HEK293 (cell line): ENCODE measurements at regions not wholly inside any gene's neighbourhood (a gene's known extent, or its start where the extent isn't known, plus 50 kb on each side); places are given as distances from the start of the nearest gene placed in this dataset.

Source experiments
- CTCF ChIA-PET: fragments of 350-600 bp; formaldehyde crosslinking; extraction: SDS; loops from one replicate; lab custom pipeline; 2021; ENCODE audit warnings: antibody characterized with exemption; lab: Yijun Ruan, JAX
- POLR2A ChIA-PET: fragments of 300-600 bp; formaldehyde crosslinking; extraction: SDS; loops from one replicate; lab custom pipeline; 2020; ENCODE audit warnings: antibody characterized with exemption, inconsistent platforms; lab: Yijun Ruan, JAX
- H3K27ac ChIP-seq: fragments of 200-500 bp; sonication (Bioruptor generic); 2 replicates; pipeline ENCODE4 v1.5.1; 2014; ENCODE audit warnings: low read depth, low read length, control low read depth, inconsistent platforms; ENCODE audit errors: extremely low read depth
- H3K36me3 ChIP-seq, 2 experiments: fragments of 200-500 bp in 1 of 2; sonication (Bioruptor generic) in 1 of 2; 1 replicate in 1 of 2; 2 replicates in 1 of 2; pipeline ENCODE4 v1.5.1; 2014 to 2017; ENCODE audit warnings: inconsistent platforms in 2 of 2, low read length in 2 of 2; ENCODE audit not compliant: control insufficient read depth in 2 of 2, insufficient read depth in 1 of 2
- H3K4me1 ChIP-seq: fragments of 200-500 bp; sonication (Bioruptor generic); 2 replicates; pipeline ENCODE4 v1.5.1; 2014; ENCODE audit warnings: mild to moderate bottlenecking, low read length, inconsistent platforms; ENCODE audit not compliant: control insufficient read depth, insufficient read depth
- H3K4me3 ChIP-seq: 2 replicates; pipeline ENCODE4 v1.5.1; 2011; ENCODE audit warnings: low read depth, mild to moderate bottlenecking, control low read depth, low read length, moderate library complexity
- H3K9me3 ChIP-seq: fragments of 200-500 bp; sonication (Bioruptor generic); 2 replicates; pipeline ENCODE4 v1.5.1; 2014; ENCODE audit warnings: low read depth, low read length, inconsistent platforms; ENCODE audit not compliant: control insufficient read depth, insufficient read depth
- GLIS1 ChIP-seq: fragments of 450-650 bp; formaldehyde crosslinking; IDR thresholded peaks from 2 replicates; pipeline ENCODE4 v1.5.1; 2016; ENCODE audit warnings: missing biosample characterization, missing genetic modification characterization
- KLF9 ChIP-seq: fragments of 450-650 bp; formaldehyde crosslinking; IDR thresholded peaks from 2 replicates; pipeline ENCODE4 v1.5.1; 2016; ENCODE audit warnings: missing biosample characterization, missing genetic modification characterization, low read depth
- MZF1 ChIP-seq: fragments of 450-650 bp; formaldehyde crosslinking; IDR thresholded peaks from 2 replicates; pipeline ENCODE4 v1.5.1; 2017; ENCODE audit warnings: missing biosample characterization, missing genetic modification characterization, borderline replicate concordance
- PRDM1 ChIP-seq: fragments of 450-650 bp; formaldehyde crosslinking; IDR thresholded peaks from 2 replicates; pipeline ENCODE4; 2016; ENCODE audit warnings: missing biosample characterization, missing genetic modification characterization
- RBAK ChIP-seq: fragments of 450-650 bp; formaldehyde crosslinking; IDR thresholded peaks from 2 replicates; pipeline ENCODE4 v1.5.1; 2016; ENCODE audit warnings: missing biosample characterization, missing genetic modification characterization
- REST ChIP-seq: fragments of 450-650 bp; formaldehyde crosslinking; IDR thresholded peaks from 2 replicates; pipeline ENCODE4 v1.5.1; 2016; ENCODE audit warnings: missing biosample characterization, missing genetic modification characterization
- SCRT2 ChIP-seq: fragments of 450-650 bp; formaldehyde crosslinking; IDR thresholded peaks from 2 replicates; pipeline ENCODE4 v1.5.1; 2016; ENCODE audit warnings: missing biosample characterization, missing genetic modification characterization
- SP2 ChIP-seq: fragments of 450-650 bp; formaldehyde crosslinking; IDR thresholded peaks from 2 replicates; pipeline ENCODE4 v1.5.1; 2016; ENCODE audit warnings: missing biosample characterization, missing genetic modification characterization
- ZBTB11 ChIP-seq: fragments of 450-650 bp; formaldehyde crosslinking; conservative IDR thresholded peaks from 2 replicates; pipeline ENCODE4 v1.5.1; 2016; ENCODE audit warnings: low read depth, missing biosample characterization, missing genetic modification characterization
- ZBTB20 ChIP-seq: fragments of 450-650 bp; formaldehyde crosslinking; IDR thresholded peaks from 2 replicates; pipeline ENCODE4 v1.5.1; 2016; ENCODE audit warnings: missing biosample characterization, missing genetic modification characterization
- ZBTB21 ChIP-seq: fragments of 450-650 bp; formaldehyde crosslinking; IDR thresholded peaks from 2 replicates; pipeline ENCODE4 v1.5.1; 2017; ENCODE audit warnings: missing biosample characterization, missing genetic modification characterization
- ZBTB6 ChIP-seq: fragments of 450-650 bp; formaldehyde crosslinking; IDR thresholded peaks from 2 replicates; pipeline ENCODE4 v1.5.1; 2017; ENCODE audit warnings: missing biosample characterization, missing genetic modification characterization
- ZNF112 ChIP-seq: fragments of 450-650 bp; formaldehyde crosslinking; IDR thresholded peaks from 2 replicates; pipeline ENCODE4 v1.5.0; 2017; ENCODE audit warnings: missing biosample characterization, missing genetic modification characterization
- ZNF114 ChIP-seq: fragments of 450-650 bp; formaldehyde crosslinking; IDR thresholded peaks from 2 replicates; pipeline ENCODE4 v1.5.0; 2017; ENCODE audit warnings: missing biosample characterization, missing genetic modification characterization
- ZNF221 ChIP-seq: fragments of 450-650 bp; formaldehyde crosslinking; IDR thresholded peaks from 2 replicates; pipeline ENCODE4 v1.5.1; 2017; ENCODE audit warnings: missing biosample characterization, missing genetic modification characterization, borderline replicate concordance
- ZNF24 ChIP-seq: fragments of 450-650 bp; formaldehyde crosslinking; IDR thresholded peaks from 2 replicates; pipeline ENCODE4 v1.5.1; 2016; ENCODE audit warnings: missing biosample characterization, missing genetic modification characterization
- ZNF398 ChIP-seq: fragments of 450-650 bp; formaldehyde crosslinking; IDR thresholded peaks from 2 replicates; pipeline ENCODE4 v1.5.1; 2017; ENCODE audit warnings: missing biosample characterization, missing genetic modification characterization
- ZNF571 ChIP-seq: fragments of 450-650 bp; formaldehyde crosslinking; IDR thresholded peaks from 2 replicates; pipeline ENCODE4 v1.5.0; 2017; ENCODE audit warnings: missing biosample characterization, missing genetic modification characterization
- ZNF792 ChIP-seq: fragments of 450-650 bp; formaldehyde crosslinking; IDR thresholded peaks from 2 replicates; pipeline ENCODE4 v1.5.1; 2016; ENCODE audit warnings: missing biosample characterization, missing genetic modification characterization
- ZSCAN16 ChIP-seq: fragments of 450-650 bp; formaldehyde crosslinking; IDR thresholded peaks from 2 replicates; pipeline ENCODE4 v1.5.1; 2016; ENCODE audit warnings: missing biosample characterization, missing genetic modification characterization

GRCh38 chr5:40306869-40307487, 372.7 kb upstream of the PTGER4 start:
- ChIA-PET CTCF (no interaction called here), POLR2A (no interaction called here)
- Histone ChIP-seq H3K27ac (no peak overlapping the region), H3K9me3 (no peaks in the 10 kb centered on the region), H3K4me3 (no peak overlapping the region), H3K36me3 (no peaks in the 10 kb centered on the region)
- no peak for TF ChIP-seq MZF1 (tag by site-specific recombination)
- TF ChIP-seq ZNF398 (tag by site-specific recombination), result no peak
- TF ChIP-seq ZNF571 (tag by site-specific recombination), result no peak
- TF ChIP-seq REST (tag by site-specific recombination), result no peak
- no peak for TF ChIP-seq ZSCAN16 (tag by site-specific recombination)
- no peak for TF ChIP-seq SP2 (tag by site-specific recombination)
- TF ChIP-seq ZNF112 (tag by site-specific recombination), result no peak
- no peak for TF ChIP-seq RBAK
- TF ChIP-seq ZNF792 (tag by site-specific recombination), result no peak
- TF ChIP-seq ZBTB6 (tag by site-specific recombination), result no peak
- TF ChIP-seq ZBTB11 (tag by site-specific recombination), result no peak
- TF ChIP-seq PRDM1 (tag by site-specific recombination), result no peak
- no peak for TF ChIP-seq ZNF221 (tag by site-specific recombination)
- TF ChIP-seq ZNF114, result no peak
- no peak for TF ChIP-seq SCRT2 (tag by site-specific recombination)
- no peak for TF ChIP-seq ZBTB20 (tag by site-specific recombination)
- TF ChIP-seq ZBTB21 (tag by site-specific recombination), result no peak
- no peak for TF ChIP-seq ZNF24 (tag by site-specific recombination)
- no peak for TF ChIP-seq GLIS1 (tag by site-specific recombination)
- TF ChIP-seq KLF9 (tag by site-specific recombination), result no peak
- TF ChIP-seq, all 188 proteins: peak for 0
- no peaks in the 10 kb centered on the region for H3K4me1 ChIP-seq
